DMS53 (cell line): ENCODE measurements at regions not wholly inside any gene's neighbourhood (a gene's known extent, or its start where the extent isn't known, plus 50 kb on each side); places are given as distances from the start of the nearest gene placed in this dataset.

Experiments
- DNase-seq: peaks from one replicate; lab custom pipeline; 2025; lab: John Stamatoyannopoulos, UW

- DNase-seq = peak; percentile 62
Measured at GRCh38 chr11:35077709-35078469, 61.1 kb upstream of the CD44 start.

DNA sequence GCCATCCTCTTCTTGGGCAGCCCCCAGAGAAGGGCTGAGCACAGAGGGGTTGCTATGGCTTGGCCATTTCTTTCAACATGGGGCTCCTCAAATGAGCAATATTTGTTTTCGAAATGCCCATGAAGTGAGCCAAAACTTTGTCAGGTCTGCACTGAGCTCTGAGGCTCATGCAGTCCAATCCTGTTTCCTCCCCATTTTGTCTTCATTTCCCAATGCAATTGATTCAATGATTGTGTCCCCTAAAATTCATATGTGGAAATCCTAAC lies 60.6 kb upstream of the CD44 start:
- DNase-seq = no peak

- DNase-seq = no peak
Measured at GRCh38 chr11:35079611-35080010, 59.4 kb upstream of the CD44 start.

- no peak for DNase-seq
Measured at GRCh38 chr11:35082321-35083180, 56.4 kb upstream of the CD44 start.

- DNase-seq = no peak
Measured at GRCh38 chr11:35083181-35083430, 55.9 kb upstream of the CD44 start.

DNA sequence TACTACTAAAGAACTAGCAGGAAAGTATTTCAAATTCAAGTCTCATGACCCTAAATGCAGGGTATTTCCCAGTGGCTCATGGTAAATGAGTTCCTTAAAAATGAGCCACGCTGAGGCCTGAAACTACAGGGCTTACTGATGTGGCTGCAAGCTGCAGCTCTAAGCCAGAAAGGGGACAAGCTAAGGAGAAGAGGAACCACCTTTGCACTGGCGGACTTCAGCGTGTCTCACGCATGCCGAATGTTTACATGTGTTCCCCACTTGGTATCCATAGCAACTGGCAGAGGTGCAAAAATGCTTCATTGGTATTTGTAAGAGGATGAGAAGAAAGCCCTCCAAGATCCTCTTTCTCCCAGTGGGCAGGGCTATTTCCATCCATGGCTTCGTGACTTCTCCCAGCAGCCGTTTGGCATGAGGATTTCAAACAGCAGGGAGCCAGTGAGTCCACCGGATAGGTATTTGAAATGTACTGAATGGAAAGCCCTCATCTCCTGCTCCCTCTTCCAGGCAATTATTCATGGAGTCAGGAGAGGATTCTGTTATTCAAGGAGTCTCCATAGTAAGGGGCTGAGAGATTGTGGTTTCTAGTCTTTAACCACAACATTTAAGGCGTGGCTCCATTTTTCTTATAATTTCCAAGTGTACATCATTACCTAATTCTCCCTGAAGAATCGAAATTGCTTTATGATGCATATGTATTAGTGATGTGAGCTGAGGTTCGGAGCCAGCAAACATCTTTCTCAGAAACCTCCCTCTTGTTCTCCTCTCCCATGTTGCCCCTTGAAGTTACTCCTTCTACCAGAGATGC lies 55.3 kb upstream of the CD44 start:
- no peak for DNase-seq

- DNase-seq = no peak
Measured at GRCh38 chr11:35084817-35085440, 54.0 kb upstream of the CD44 start.

DNA sequence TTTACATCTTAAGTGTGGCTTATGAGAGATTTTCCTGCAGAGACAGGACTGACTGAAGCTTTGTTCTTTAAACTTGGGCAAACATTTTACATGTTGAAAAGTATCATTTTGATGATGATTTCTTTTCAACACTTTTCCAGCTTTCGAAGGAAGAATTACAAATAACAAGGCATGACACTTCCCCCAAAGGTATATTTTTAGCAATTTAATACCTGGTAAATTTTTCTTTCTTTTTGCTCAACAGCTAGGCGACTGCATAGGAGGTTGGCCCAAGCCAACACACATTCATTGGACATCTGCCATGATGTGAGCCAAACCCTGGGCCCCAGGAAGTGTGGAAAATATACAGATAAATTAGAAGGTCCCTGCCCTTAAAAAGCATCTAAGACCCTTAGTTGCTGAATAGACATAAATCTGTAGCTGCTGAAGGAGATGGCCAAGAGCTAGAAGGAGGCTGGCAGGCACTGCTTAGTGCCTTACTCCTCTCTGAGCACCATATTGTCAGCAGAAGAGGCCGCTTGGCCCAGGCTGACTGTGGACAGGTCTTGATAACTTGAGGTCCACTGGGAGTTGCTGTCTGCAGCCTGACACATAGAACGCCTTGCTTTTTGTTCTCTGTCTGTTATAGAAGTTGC lies 53.3 kb upstream of the CD44 start:
- no peak for DNase-seq

DNA sequence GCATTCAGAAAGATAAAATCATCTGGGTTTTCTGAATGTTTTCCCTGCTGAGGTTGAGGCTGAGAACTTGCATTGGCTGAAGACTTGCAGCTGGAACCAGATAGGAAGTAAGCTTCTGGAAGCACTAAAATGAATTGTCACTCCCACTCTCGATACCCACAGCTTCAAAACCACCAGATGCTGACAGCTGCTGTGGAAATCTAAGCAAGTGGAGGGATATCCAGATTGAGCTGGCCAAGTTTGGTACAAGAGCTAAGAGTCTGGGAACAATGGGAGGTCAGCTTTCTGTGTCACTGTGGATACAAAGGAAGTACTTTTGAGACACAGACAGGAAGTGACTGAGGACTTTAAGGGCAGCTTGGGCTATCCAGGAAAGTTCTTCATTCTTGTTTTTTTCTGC lies 51.3 kb upstream of the CD44 start:
- peak; percentile 14 for DNase-seq

GRCh38 chr11:35088226-35088625 lies 50.7 kb upstream of the CD44 start:
- DNase-seq = no peak

- DNase-seq = no peak
Measured at GRCh38 chr11:35088676-35089075, 50.3 kb upstream of the CD44 start.
